ENCODE measurements at regions not wholly inside any gene's neighbourhood (a gene's known extent, or its start where the extent isn't known, plus 50 kb on each side); places are given as distances from the start of the nearest gene placed in this dataset.

- TF ChIP-seq CTCF (IDR thresholded peaks at IDR 0.05) (no peak), POLR2A (IDR thresholded peaks at IDR 0.05) (no peak)
Observed at GRCh38 chr2:888906-889566, 61.6 kb upstream of the SNTG2 start.
